ENCODE measurements at regions not wholly inside any gene's neighbourhood (a gene's known extent, or its start where the extent isn't known, plus 50 kb on each side); places are given as distances from the start of the nearest gene placed in this dataset.

DNA sequence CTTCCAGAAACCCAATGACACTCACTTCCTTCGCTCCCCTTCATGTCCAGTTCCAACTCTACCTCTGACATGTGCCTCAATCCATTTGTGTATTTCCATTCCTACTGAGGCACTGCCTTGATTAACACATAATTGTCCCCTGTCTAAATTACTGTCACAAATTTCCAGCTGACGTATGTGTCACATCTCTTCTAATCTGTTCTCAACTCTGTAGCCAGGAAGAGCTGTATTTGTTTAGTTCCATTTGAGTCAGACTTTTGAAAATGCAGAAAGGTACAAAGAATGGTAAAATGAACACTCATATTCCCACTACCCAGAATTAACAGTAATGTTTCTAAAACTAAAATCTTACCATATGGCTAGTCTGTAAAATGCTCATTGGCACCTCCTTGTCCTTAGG is 299.0 kb upstream of the GADL1 start:
- TF ChIP-seq EZH2phosphoT487 (IDR thresholded peaks at IDR 0.05) (no peak), EZH2 (IDR thresholded peaks at IDR 0.05) (no peak)
- TF ChIP-seq, protein P1, sequence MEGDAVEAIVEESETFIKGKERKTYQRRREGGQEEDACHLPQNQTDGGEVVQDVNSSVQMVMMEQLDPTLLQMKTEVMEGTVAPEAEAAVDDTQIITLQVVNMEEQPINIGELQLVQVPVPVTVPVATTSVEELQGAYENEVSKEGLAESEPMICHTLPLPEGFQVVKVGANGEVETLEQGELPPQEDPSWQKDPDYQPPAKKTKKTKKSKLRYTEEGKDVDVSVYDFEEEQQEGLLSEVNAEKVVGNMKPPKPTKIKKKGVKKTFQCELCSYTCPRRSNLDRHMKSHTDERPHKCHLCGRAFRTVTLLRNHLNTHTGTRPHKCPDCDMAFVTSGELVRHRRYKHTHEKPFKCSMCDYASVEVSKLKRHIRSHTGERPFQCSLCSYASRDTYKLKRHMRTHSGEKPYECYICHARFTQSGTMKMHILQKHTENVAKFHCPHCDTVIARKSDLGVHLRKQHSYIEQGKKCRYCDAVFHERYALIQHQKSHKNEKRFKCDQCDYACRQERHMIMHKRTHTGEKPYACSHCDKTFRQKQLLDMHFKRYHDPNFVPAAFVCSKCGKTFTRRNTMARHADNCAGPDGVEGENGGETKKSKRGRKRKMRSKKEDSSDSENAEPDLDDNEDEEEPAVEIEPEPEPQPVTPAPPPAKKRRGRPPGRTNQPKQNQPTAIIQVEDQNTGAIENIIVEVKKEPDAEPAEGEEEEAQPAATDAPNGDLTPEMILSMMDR (IDR thresholded peaks at IDR 0.05), result no peak

Data from neural progenitor cell (in vitro differentiated cells).